GM23338 (cell line): ENCODE measurements at regions not wholly inside any gene's neighbourhood (a gene's known extent, or its start where the extent isn't known, plus 50 kb on each side); places are given as distances from the start of the nearest gene placed in this dataset.

ENCODE experiments used
- ATAC-seq: fragments of 200-7000 bp; cut with Tn5 transposase; 3 replicates; pipeline ENCODE4 v1.9.1; 2020
- DNase-seq: peaks from one replicate; pipeline ENCODE4 v3.0.0-alpha.2; 2015; ENCODE audit warnings: low spot score
- H2AFZ ChIP-seq: fragments of 200-600 bp; sonication (generic); 2 replicates; pipeline ENCODE4 v1.8.0; 2016; ENCODE audit warnings: antibody characterized with exemption, mild to moderate bottlenecking, moderate library complexity
- H3F3A ChIP-seq: fragments of 200-600 bp; sonication (generic); replicated peaks from 2 replicates; pipeline ENCODE4 v1.8.0; 2017; ENCODE audit warnings: antibody characterized with exemption, mixed run types, low read depth
- H3K27ac ChIP-seq: fragments of 200-600 bp; sonication (generic); 2 replicates; pipeline ENCODE4 v1.6.1; 2016; ENCODE audit warnings: low read depth
- H3K27me3 ChIP-seq: fragments of 200-600 bp; sonication (generic); 2 replicates; pipeline ENCODE4 v1.8.0; 2016; ENCODE audit warnings: mild to moderate bottlenecking, mixed run types, moderate library complexity; ENCODE audit not compliant: insufficient read depth
- H3K36me3 ChIP-seq: fragments of 200-600 bp; sonication (generic); 2 replicates; pipeline ENCODE4 v1.8.0; 2016; ENCODE audit warnings: mild to moderate bottlenecking; ENCODE audit not compliant: insufficient read depth
- H3K4me1 ChIP-seq: fragments of 200-600 bp; sonication (generic); 2 replicates; pipeline ENCODE4 v1.8.0; 2016; ENCODE audit warnings: mild to moderate bottlenecking, moderate library complexity; ENCODE audit not compliant: insufficient read depth
- H3K4me2 ChIP-seq: fragments of 200-600 bp; sonication (generic); 2 replicates; pipeline ENCODE4 v1.7.1; 2017; ENCODE audit warnings: mixed run types
- H3K4me3 ChIP-seq: fragments of 200-600 bp; sonication (generic); 2 replicates; pipeline ENCODE4 v1.6.1; 2016; ENCODE audit warnings: mixed run types
- H3K79me2 ChIP-seq: fragments of 200-600 bp; sonication (generic); replicated peaks from 2 replicates; pipeline ENCODE4 v1.8.0; 2017; ENCODE audit warnings: mild to moderate bottlenecking; ENCODE audit not compliant: insufficient read depth
- H3K9me2 ChIP-seq: fragments of 200-600 bp; sonication (generic); 2 replicates; pipeline ENCODE4 v1.8.0; 2017; ENCODE audit not compliant: insufficient read depth
- H4K20me1 ChIP-seq: fragments of 200-600 bp; sonication (generic); replicated peaks from 2 replicates; pipeline ENCODE4 v1.8.0; 2017; ENCODE audit warnings: mild to moderate bottlenecking; ENCODE audit not compliant: insufficient read depth
- H3K27ac Mint-ChIP-seq: 2 replicates; pipeline ENCODE4 v1.8.0; 2020; ENCODE audit warnings: inconsistent platforms, mild to moderate bottlenecking, moderate library complexity, mixed read lengths
- H3K27me3 Mint-ChIP-seq: 3 replicates; pipeline ENCODE4 v1.8.0; 2022; ENCODE audit warnings: low read depth, mild to moderate bottlenecking, moderate library complexity, mixed read lengths, inconsistent platforms; ENCODE audit not compliant: insufficient read depth, poor library complexity
- H3K36me3 Mint-ChIP-seq: 3 replicates; pipeline ENCODE4 v1.8.0; 2021; ENCODE audit warnings: low read depth, mild to moderate bottlenecking, inconsistent platforms, moderate library complexity, mixed read lengths
- H3K4me1 Mint-ChIP-seq: 3 replicates; pipeline ENCODE4 v1.8.0; 2020; ENCODE audit warnings: mild to moderate bottlenecking, inconsistent platforms, mixed read lengths
- H3K4me3 Mint-ChIP-seq: 3 replicates; pipeline ENCODE4 v1.8.0; 2021; ENCODE audit warnings: moderate library complexity, mild to moderate bottlenecking, inconsistent platforms, mixed read lengths
- H3K9me3 Mint-ChIP-seq: 3 replicates; pipeline ENCODE4 v1.8.0; 2020; ENCODE audit warnings: moderate library complexity, mild to moderate bottlenecking, inconsistent platforms, mixed read lengths
- ETS1 ChIP-seq: IDR thresholded peaks from 2 replicates; pipeline ENCODE4 v1.6.1; 2016; ENCODE audit warnings: antibody characterized with exemption
- EZH2 ChIP-seq: fragments of 200-600 bp; sonication (generic); IDR thresholded peaks from one replicate; pipeline ENCODE4 v1.8.0; 2017; ENCODE audit warnings: antibody characterized with exemption, mild to moderate bottlenecking, low read depth; ENCODE audit not compliant: unreplicated experiment
- EZH2phosphoT487 ChIP-seq: fragments of 200-600 bp; sonication (generic); IDR thresholded peaks from one replicate; pipeline ENCODE4 v1.8.1; 2018; ENCODE audit warnings: antibody characterized with exemption; ENCODE audit not compliant: unreplicated experiment
- NANOG ChIP-seq: IDR thresholded peaks from 2 replicates; pipeline ENCODE4 v1.6.1; 2016; ENCODE audit warnings: antibody characterized with exemption, borderline replicate concordance
- POLR2AphosphoS5 ChIP-seq: IDR thresholded peaks from 2 replicates; pipeline ENCODE4 v1.6.1; 2016; ENCODE audit warnings: antibody characterized with exemption, low read depth
- REST ChIP-seq: IDR thresholded peaks from one replicate; pipeline ENCODE4 v1.6.1; 2018; ENCODE audit warnings: antibody characterized with exemption; ENCODE audit not compliant: unreplicated experiment
- STAT1 ChIP-seq: IDR thresholded peaks from one replicate; pipeline ENCODE4 v1.6.1; 2016; ENCODE audit warnings: antibody characterized with exemption; ENCODE audit not compliant: unreplicated experiment
- ZNF331 ChIP-seq: fragments of 250-450 bp; sonication (Bioruptor Pico); IDR thresholded peaks from 2 replicates; pipeline ENCODE4 v1.5.0; 2020; ENCODE audit warnings: low read depth, mild to moderate bottlenecking, moderate library complexity

GRCh38 chr1:96358057-96358456, 363.5 kb upstream of the PTBP2 start:
- Mint-ChIP-seq H3K27ac (no peak overlapping the region), H3K36me3 (no peaks in the 10 kb centered on the region), H3K4me3 (no peak overlapping the region), H3K27me3 (no peaks in the 10 kb centered on the region), H3K4me1 (no peaks in the 10 kb centered on the region), H3K9me3 (no peaks in the 10 kb centered on the region; the same call in 2 of the 3 replicates)
- no peaks in the 10 kb centered on the region for H3K36me3 ChIP-seq
- no peaks in the 10 kb centered on the region for H3K79me2 ChIP-seq
- H3F3A ChIP-seq, result no peaks in the 10 kb centered on the region
- H3K27me3 ChIP-seq, result no peaks in the 10 kb centered on the region
- H3K27ac ChIP-seq, result no peak overlapping the region
- no peak overlapping the region for H2AFZ ChIP-seq
- no peak overlapping the region for H3K4me3 ChIP-seq
- no peak overlapping the region for H3K4me2 ChIP-seq
- ATAC-seq, result no peak
- peaks cover 5% of the 10 kb centered on the region; the same call in 1 of the 2 replicates for H3K9me2 ChIP-seq
- H4K20me1 ChIP-seq, result no peaks in the 10 kb centered on the region
- TF ChIP-seq REST, result no peak
- DNase-seq, result no peak
- no peaks in the 10 kb centered on the region; the same call in 1 of the 2 replicates for H3K4me1 ChIP-seq

GRCh38 chr1:96360036-96360795, 361.4 kb upstream of the PTBP2 start:
- Histone ChIP-seq H3K36me3 (no peaks in the 10 kb centered on the region), H2AFZ (no peak overlapping the region), H3K4me1 (no peaks in the 10 kb centered on the region; the same call in 1 of the 2 replicates), H3K4me3 (no peak overlapping the region), H3K9me2 (peaks cover 5% of the 10 kb centered on the region; the same call in 1 of the 2 replicates), H3K27me3 (no peaks in the 10 kb centered on the region), H3F3A (no peaks in the 10 kb centered on the region), H4K20me1 (no peaks in the 10 kb centered on the region), H3K4me2 (no peak overlapping the region), H3K79me2 (no peaks in the 10 kb centered on the region), H3K27ac (no peak overlapping the region)
- Mint-ChIP-seq H3K27ac (no peak overlapping the region), H3K4me1 (no peaks in the 10 kb centered on the region), H3K36me3 (no peaks in the 10 kb centered on the region), H3K27me3 (no peaks in the 10 kb centered on the region), H3K9me3 (no peaks in the 10 kb centered on the region; the same call in 2 of the 3 replicates), H3K4me3 (no peak overlapping the region)
- ATAC-seq (no peak), DNase-seq (no peak)
- TF ChIP-seq EZH2, result no peak
- no peak for TF ChIP-seq NANOG
- TF ChIP-seq ETS1, result no peak
- TF ChIP-seq STAT1, result no peak
- TF ChIP-seq POLR2AphosphoS5, result no peak
- no peak for TF ChIP-seq EZH2phosphoT487
- no peak for TF ChIP-seq REST
- TF ChIP-seq ZNF331 (CRISPR knock-in tag), result no peak
